ENCODE measurements at regions not wholly inside any gene's neighbourhood (a gene's known extent, or its start where the extent isn't known, plus 50 kb on each side); places are given as distances from the start of the nearest gene placed in this dataset.

DNA sequence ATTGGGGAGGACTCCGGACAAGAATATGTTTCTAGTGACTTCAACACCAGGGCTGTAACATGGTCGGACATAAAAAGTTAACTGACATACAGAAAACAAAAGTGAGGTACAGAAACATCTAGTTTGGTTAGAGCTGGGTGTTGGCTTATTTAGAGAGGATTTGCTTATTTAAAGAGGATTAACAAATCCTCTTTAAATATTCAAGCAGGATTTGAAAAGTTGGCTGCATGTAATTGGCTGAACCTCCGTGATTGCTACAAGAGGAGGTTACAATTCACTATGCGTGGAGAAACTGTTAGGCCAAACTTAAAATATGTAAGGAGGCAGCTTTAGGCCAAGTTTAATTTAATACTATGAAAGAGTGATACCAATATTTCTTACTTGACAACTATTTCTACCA lies 2707.4 kb downstream of the ARAP2 start:
- Histone ChIP-seq H3K4me2 (ENCODE audit: extremely low read depth, insufficient read depth, low read length) (no peak overlapping the region), H3K9ac (ENCODE audit: insufficient read depth, low read length) (no peak overlapping the region), H3K4me1 (ENCODE audit: control insufficient read depth, extremely low read depth, insufficient read depth, low read length) (no peaks in the 10 kb centered on the region), H3K9me3 (ENCODE audit: control insufficient read depth, insufficient read depth, low read depth, low read length) (no peaks in the 10 kb centered on the region), H3K27ac (ENCODE audit: insufficient read depth, low read length) (no peak overlapping the region), H3K27me3 (ENCODE audit: control insufficient read depth, insufficient read depth, low read length) (no peaks in the 10 kb centered on the region), H2AFZ (ENCODE audit: low read length) (no peak overlapping the region), H3K4me3 (replicated peaks in 1 of 4; ENCODE audit: control extremely low read depth in 1 of 4, insufficient read depth in 1 of 4, low read depth in 3 of 4, low read length in 4 of 4) (no peak overlapping the region), H4K20me1 (ENCODE audit: control insufficient read depth, extremely low read depth, insufficient read depth, low read length) (no peaks in the 10 kb centered on the region), H3K79me2 (ENCODE audit: control insufficient read depth, insufficient read depth, low read length) (no peaks in the 10 kb centered on the region), H3K36me3 (ENCODE audit: control insufficient read depth, insufficient read depth, low read length) (no peaks in the 10 kb centered on the region)
- DNase-seq (ENCODE audit: low read depth in 2 of 2): no peak
- TF ChIP-seq EZH2 (IDR thresholded peaks at IDR 0.05; ENCODE audit: low read length, missing control alignments) (no peak), CTCF (conservative IDR thresholded peaks at IDR 0.05 in 1 of 2, IDR thresholded peaks at IDR 0.05 in 1 of 2; ENCODE audit: low read depth in 1 of 2, low read length in 2 of 2) (no peak)

DNA sequence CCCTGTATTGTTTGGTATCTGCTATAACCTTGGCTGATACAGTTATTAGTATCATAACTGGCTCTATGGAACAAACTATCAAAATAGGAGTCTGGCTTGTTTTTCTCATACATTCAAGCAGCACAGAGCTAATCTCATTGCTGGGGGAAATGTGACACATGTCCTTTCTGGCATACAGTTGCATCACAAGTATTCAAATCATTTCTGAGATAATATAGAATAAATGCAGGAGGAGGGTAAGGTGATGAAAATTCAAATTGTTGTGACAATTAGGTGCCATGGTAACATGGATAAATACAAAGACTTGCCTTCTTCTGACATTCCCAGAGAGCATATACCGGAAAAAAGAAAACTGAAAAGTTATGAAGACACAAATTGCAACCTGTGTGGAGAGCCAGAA lies 2706.8 kb downstream of the ARAP2 start:
- Histone ChIP-seq H3K4me3 (replicated peaks in 1 of 4; ENCODE audit: control extremely low read depth in 1 of 4, insufficient read depth in 1 of 4, low read depth in 3 of 4, low read length in 4 of 4) (no peak overlapping the region), H2AFZ (ENCODE audit: low read length) (no peak overlapping the region), H3K9me3 (ENCODE audit: control insufficient read depth, insufficient read depth, low read depth, low read length) (no peaks in the 10 kb centered on the region), H3K27me3 (ENCODE audit: control insufficient read depth, insufficient read depth, low read length) (no peaks in the 10 kb centered on the region), H4K20me1 (ENCODE audit: control insufficient read depth, extremely low read depth, insufficient read depth, low read length) (no peaks in the 10 kb centered on the region), H3K9ac (ENCODE audit: insufficient read depth, low read length) (no peak overlapping the region), H3K79me2 (ENCODE audit: control insufficient read depth, insufficient read depth, low read length) (no peaks in the 10 kb centered on the region), H3K4me1 (ENCODE audit: control insufficient read depth, extremely low read depth, insufficient read depth, low read length) (no peaks in the 10 kb centered on the region), H3K4me2 (ENCODE audit: extremely low read depth, insufficient read depth, low read length) (no peak overlapping the region), H3K27ac (ENCODE audit: insufficient read depth, low read length) (no peak overlapping the region), H3K36me3 (ENCODE audit: control insufficient read depth, insufficient read depth, low read length) (no peaks in the 10 kb centered on the region)
- DNase-seq (ENCODE audit: low read depth in 2 of 2): no peak
- no peak for TF ChIP-seq CTCF (conservative IDR thresholded peaks at IDR 0.05 in 1 of 2, IDR thresholded peaks at IDR 0.05 in 1 of 2; ENCODE audit: low read depth in 1 of 2, low read length in 2 of 2)
- TF ChIP-seq EZH2 (IDR thresholded peaks at IDR 0.05; ENCODE audit: low read length, missing control alignments): no peak

DNA sequence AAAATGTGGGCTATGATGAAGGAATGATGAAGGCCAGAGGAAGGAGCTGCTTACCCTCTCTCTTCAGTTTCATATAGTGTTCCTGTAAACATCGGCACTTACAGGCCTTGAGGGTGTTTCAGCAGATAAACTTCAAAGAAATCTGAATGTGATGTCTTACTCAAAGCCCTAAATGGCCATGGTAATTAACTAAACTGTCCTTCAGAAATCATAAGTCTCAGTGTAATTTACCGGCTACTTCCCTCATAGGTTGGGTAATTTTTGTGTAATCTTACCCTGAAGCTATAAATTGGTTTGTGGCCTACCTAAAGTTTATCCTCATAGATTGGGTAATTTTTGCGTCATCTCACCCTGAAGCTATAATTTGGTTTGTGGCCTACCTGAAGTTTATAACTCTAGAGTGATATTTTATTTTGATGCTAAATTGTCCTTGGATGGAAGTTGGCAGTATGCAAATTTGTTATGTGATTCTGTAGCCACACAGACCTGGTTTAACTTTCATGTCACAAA lies 2700.3 kb downstream of the ARAP2 start:
- no peak for TF ChIP-seq EZH2 (IDR thresholded peaks at IDR 0.05; ENCODE audit: low read length, missing control alignments)
- TF ChIP-seq CTCF (conservative IDR thresholded peaks at IDR 0.05 in 1 of 2, IDR thresholded peaks at IDR 0.05 in 1 of 2; ENCODE audit: low read depth in 1 of 2, low read length in 2 of 2): no peak

More for the DNA sequence above, 2700.3 kb downstream of the ARAP2 start:
- no peaks in the 10 kb centered on the region for H3K4me1 ChIP-seq (ENCODE audit: control insufficient read depth, extremely low read depth, insufficient read depth, low read length)
- no peak overlapping the region for H3K9ac ChIP-seq (ENCODE audit: insufficient read depth, low read length)
- no peaks in the 10 kb centered on the region for H3K27me3 ChIP-seq (ENCODE audit: control insufficient read depth, insufficient read depth, low read length)
- H2AFZ ChIP-seq (ENCODE audit: low read length): no peak overlapping the region
- no peaks in the 10 kb centered on the region for H3K9me3 ChIP-seq (ENCODE audit: control insufficient read depth, insufficient read depth, low read depth, low read length)
- H3K36me3 ChIP-seq (ENCODE audit: control insufficient read depth, insufficient read depth, low read length): no peaks in the 10 kb centered on the region
- no peaks in the 10 kb centered on the region for H4K20me1 ChIP-seq (ENCODE audit: control insufficient read depth, extremely low read depth, insufficient read depth, low read length)
- no peak overlapping the region for H3K4me2 ChIP-seq (ENCODE audit: extremely low read depth, insufficient read depth, low read length)
- no peaks in the 10 kb centered on the region for H3K79me2 ChIP-seq (ENCODE audit: control insufficient read depth, insufficient read depth, low read length)
- DNase-seq (ENCODE audit: low read depth in 2 of 2): no peak
- no peak overlapping the region for H3K4me3 ChIP-seq (replicated peaks in 1 of 4; ENCODE audit: control extremely low read depth in 1 of 4, insufficient read depth in 1 of 4, low read depth in 3 of 4, low read length in 4 of 4)
- no peak overlapping the region for H3K27ac ChIP-seq (ENCODE audit: insufficient read depth, low read length)

Data from fibroblast of lung (primary cell).